Left ventricle myocardium inferior (tissue), 1 donor: ENCODE measurements at regions not wholly inside any gene's neighbourhood (a gene's known extent, or its start where the extent isn't known, plus 50 kb on each side); places are given as distances from the start of the nearest gene placed in this dataset.

Source experiments
- DNase-seq: peaks from one replicate; pipeline ENCODE4 v3.0.0-alpha.2; 2020
- H3K27ac ChIP-seq: fragments of 200-600 bp; replicated peaks from 2 replicates; pipeline ENCODE4 v1.8.0; 2021
- H3K27me3 ChIP-seq: fragments of 200-600 bp; 2 replicates; pipeline ENCODE4 v1.8.0; 2021; ENCODE audit warnings: low read depth
- H3K36me3 ChIP-seq: fragments of 200-600 bp; 2 replicates; pipeline ENCODE4 v1.8.0; 2021
- H3K4me1 ChIP-seq: fragments of 200-600 bp; 2 replicates; pipeline ENCODE4 v1.8.0; 2021
- H3K4me3 ChIP-seq: fragments of 200-600 bp; 2 replicates; pipeline ENCODE4 v1.8.0; 2021; ENCODE audit warnings: mild to moderate bottlenecking, moderate library complexity
- H3K9me3 ChIP-seq: fragments of 200-600 bp; replicated peaks from 2 replicates; pipeline ENCODE4 v1.8.0; 2021
- intact Hi-C: fragments of 100-400 bp; cut with micrococcal nuclease; formaldehyde crosslinking; loops from one replicate; pipeline ENCODE4 v1.11.0; 2022
- TF ChIP-seq, protein P1 (sequence below): fragments of 200-600 bp; IDR thresholded peaks from 2 replicates; pipeline ENCODE4 v1.8.0; 2021; ENCODE audit warnings: antibody characterized with exemption, mild to moderate bottlenecking, borderline replicate concordance
- donor health status: DM: no; HTN: yes; CAD: no; lungs with severe emphysema.

DNA sequence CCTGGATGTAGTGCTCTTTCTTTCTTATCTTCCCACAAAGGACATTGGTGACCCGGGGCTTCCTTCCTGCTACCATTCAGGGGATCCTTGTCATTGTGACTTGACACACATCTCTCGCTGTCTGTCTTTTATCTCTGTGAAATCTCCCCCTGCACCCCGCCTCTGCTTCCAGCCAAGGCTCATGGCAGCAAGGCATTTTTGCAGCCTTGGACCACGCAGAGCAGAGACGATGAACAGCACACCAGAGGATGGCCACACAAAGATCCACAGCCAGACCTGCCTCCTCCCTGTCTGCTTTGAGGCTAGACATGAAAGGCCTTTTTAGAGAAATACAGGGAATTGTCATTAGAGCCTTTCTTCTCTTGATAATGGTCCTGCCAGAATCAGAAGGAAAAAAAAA is 549.1 kb downstream of the CDK5RAP2 start:
- no peak overlapping the region for H3K4me3 ChIP-seq
- no peaks in the 10 kb centered on the region for H3K36me3 ChIP-seq
- no peaks in the 10 kb centered on the region for H3K4me1 ChIP-seq
- no peak overlapping the region for H3K27ac ChIP-seq
- H3K9me3 ChIP-seq, result no peaks in the 10 kb centered on the region
- intact Hi-C loops, result no loop called here
- H3K27me3 ChIP-seq, result peaks cover 21% of the 10 kb centered on the region
- DNase-seq, result no peak
- TF ChIP-seq, protein P1, sequence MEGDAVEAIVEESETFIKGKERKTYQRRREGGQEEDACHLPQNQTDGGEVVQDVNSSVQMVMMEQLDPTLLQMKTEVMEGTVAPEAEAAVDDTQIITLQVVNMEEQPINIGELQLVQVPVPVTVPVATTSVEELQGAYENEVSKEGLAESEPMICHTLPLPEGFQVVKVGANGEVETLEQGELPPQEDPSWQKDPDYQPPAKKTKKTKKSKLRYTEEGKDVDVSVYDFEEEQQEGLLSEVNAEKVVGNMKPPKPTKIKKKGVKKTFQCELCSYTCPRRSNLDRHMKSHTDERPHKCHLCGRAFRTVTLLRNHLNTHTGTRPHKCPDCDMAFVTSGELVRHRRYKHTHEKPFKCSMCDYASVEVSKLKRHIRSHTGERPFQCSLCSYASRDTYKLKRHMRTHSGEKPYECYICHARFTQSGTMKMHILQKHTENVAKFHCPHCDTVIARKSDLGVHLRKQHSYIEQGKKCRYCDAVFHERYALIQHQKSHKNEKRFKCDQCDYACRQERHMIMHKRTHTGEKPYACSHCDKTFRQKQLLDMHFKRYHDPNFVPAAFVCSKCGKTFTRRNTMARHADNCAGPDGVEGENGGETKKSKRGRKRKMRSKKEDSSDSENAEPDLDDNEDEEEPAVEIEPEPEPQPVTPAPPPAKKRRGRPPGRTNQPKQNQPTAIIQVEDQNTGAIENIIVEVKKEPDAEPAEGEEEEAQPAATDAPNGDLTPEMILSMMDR, result no peak

DNA sequence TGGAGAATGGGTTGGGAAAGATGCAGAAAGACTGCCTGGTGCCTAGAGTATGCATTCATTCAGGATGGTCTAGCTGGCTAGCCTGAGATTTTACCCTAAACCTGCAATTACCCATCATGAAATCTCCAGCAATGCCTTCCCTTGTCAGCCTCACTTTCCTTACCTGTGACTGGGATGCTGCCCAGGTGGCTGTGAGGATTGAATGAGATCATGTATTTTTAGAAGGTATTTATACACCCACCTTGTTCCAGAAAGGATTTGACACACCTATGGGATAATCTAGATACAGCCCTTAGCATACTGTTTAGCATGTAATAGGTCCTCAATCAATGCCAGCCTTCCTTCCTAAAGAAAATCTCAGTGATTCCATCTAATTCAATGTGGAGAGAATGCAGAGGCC is 561.4 kb downstream of the CDK5RAP2 start:
- no peaks in the 10 kb centered on the region for H3K9me3 ChIP-seq
- no peak overlapping the region for H3K27ac ChIP-seq
- no peak for DNase-seq
- H3K27me3 ChIP-seq, result no peaks in the 10 kb centered on the region
- H3K4me1 ChIP-seq, result no peaks in the 10 kb centered on the region
- H3K4me3 ChIP-seq, result no peak overlapping the region
- TF ChIP-seq, protein P1, result no peak
- intact Hi-C loops, result no loop called here
- no peaks in the 10 kb centered on the region for H3K36me3 ChIP-seq

DNA sequence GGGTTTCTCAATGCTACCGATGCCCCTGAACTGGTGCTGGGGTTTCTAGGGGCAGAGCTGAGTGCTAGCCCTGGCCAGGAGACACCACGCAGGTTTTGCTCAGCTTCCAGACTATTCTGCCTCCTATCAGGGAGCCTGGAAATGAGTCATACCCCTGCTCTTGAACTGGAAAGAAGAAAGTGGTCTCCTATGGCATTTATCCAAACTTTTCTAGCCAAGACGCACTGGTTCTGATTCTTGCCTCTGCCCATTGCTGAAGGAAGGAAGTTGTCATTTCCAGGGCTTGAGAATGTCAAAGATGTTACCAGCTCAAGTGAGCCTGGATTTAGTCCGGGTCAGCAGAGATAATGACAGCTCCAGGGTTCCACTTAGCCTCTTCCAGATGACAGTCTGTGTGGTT is 561.9 kb downstream of the CDK5RAP2 start:
- H3K27me3 ChIP-seq, result no peaks in the 10 kb centered on the region
- no peak for DNase-seq
- H3K4me3 ChIP-seq, result no peak overlapping the region
- no peak overlapping the region for H3K27ac ChIP-seq
- H3K36me3 ChIP-seq, result no peaks in the 10 kb centered on the region
- intact Hi-C loops, result no loop called here
- H3K4me1 ChIP-seq, result no peaks in the 10 kb centered on the region
- TF ChIP-seq, protein P1, result no peak
- H3K9me3 ChIP-seq, result no peaks in the 10 kb centered on the region

DNA sequence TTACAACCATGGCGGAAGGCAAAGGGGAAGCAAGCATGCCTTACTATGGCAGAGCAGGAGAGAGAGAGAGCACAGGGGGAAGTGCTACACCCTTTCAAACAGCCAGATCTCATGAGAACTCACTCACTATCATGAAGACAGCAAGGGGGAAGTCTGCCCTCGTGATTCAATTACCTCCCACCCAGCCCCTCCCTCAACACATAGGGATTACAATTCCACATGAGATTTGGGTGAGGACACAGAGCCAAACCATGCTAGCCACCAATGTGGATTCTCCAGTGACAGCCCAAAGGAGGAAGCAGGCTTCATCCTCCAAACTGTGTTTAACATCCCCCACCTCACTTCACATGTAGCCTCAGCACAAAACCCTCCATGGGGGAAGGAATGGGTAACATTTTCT is 563.7 kb downstream of the CDK5RAP2 start:
- intact Hi-C loops, result no loop called here
- Histone ChIP-seq H3K36me3 (no peaks in the 10 kb centered on the region), H3K9me3 (no peaks in the 10 kb centered on the region), H3K27ac (no peak overlapping the region), H3K27me3 (peaks cover 7% of the 10 kb centered on the region), H3K4me1 (no peaks in the 10 kb centered on the region), H3K4me3 (no peak overlapping the region)
- TF ChIP-seq, protein P1, result no peak
- DNase-seq, result no peak

DNA sequence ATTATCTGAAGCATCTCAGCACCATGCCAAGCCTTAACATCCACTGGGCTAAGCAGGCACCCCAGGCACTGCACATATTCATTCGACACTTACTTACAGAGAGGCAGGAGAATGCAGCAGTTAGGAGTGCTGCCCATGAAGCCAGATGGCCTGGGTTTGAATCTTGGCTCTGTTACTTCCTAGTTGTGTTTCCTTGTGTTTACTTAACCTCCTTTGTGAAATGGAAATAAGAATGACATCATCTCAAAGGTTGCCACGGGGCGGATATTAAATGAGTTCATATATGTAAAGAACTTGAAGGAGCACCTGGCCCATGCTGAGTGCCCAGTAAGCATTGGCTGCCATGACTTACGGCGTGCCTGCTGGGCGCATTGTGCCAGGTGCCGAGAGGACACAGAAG is 565.2 kb downstream of the CDK5RAP2 start:
- peaks cover 18% of the 10 kb centered on the region for H3K27me3 ChIP-seq
- no peak overlapping the region for H3K4me3 ChIP-seq
- no peaks in the 10 kb centered on the region for H3K4me1 ChIP-seq
- intact Hi-C loops, result no loop called here
- H3K36me3 ChIP-seq, result no peaks in the 10 kb centered on the region
- TF ChIP-seq, protein P1, result no peak
- no peak for DNase-seq
- H3K9me3 ChIP-seq, result no peaks in the 10 kb centered on the region
- H3K27ac ChIP-seq, result no peak overlapping the region

DNA sequence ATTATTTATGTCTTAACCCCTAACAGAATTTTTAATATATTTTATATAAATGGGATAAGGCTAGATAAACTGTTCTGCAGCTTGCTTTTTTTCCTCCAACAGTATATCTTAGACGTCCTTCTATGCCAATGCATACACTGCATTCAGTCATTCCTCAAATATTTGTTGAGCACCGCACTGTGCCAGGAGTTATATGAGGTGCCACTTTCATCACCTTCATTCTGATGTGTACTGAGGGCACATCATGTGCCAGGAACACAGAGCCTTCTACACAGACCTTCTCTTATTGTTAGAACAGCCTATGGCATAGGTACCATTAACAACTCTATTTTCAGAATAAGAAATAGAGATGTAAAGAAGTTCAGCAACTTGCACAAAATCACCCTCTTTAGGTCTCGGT is 570.1 kb downstream of the CDK5RAP2 start:
- TF ChIP-seq, protein P1, result no peak
- intact Hi-C loops, result no loop called here
- no peak for DNase-seq
- H3K4me3 ChIP-seq, result no peak overlapping the region
- H3K4me1 ChIP-seq, result no peaks in the 10 kb centered on the region
- H3K27ac ChIP-seq, result no peak overlapping the region
- H3K9me3 ChIP-seq, result no peaks in the 10 kb centered on the region
- H3K36me3 ChIP-seq, result no peaks in the 10 kb centered on the region
- peaks cover 44% of the 10 kb centered on the region for H3K27me3 ChIP-seq
